HEK293 (cell line): ENCODE measurements at regions not wholly inside any gene's neighbourhood (a gene's known extent, or its start where the extent isn't known, plus 50 kb on each side); places are given as distances from the start of the nearest gene placed in this dataset.

ENCODE experiments used
- CTCF ChIA-PET: fragments of 350-600 bp; formaldehyde crosslinking; extraction: SDS; loops from one replicate; lab custom pipeline; 2021; ENCODE audit warnings: antibody characterized with exemption; lab: Yijun Ruan, JAX
- POLR2A ChIA-PET: fragments of 300-600 bp; formaldehyde crosslinking; extraction: SDS; loops from one replicate; lab custom pipeline; 2020; ENCODE audit warnings: antibody characterized with exemption, inconsistent platforms; lab: Yijun Ruan, JAX
- H3K27ac ChIP-seq: fragments of 200-500 bp; sonication (Bioruptor generic); 2 replicates; pipeline ENCODE4 v1.5.1; 2014; ENCODE audit warnings: low read depth, low read length, control low read depth, inconsistent platforms; ENCODE audit errors: extremely low read depth
- H3K36me3 ChIP-seq, 2 experiments: fragments of 200-500 bp in 1 of 2; sonication (Bioruptor generic) in 1 of 2; 1 replicate in 1 of 2; 2 replicates in 1 of 2; pipeline ENCODE4 v1.5.1; 2014 to 2017; ENCODE audit warnings: inconsistent platforms in 2 of 2, low read length in 2 of 2; ENCODE audit not compliant: control insufficient read depth in 2 of 2, insufficient read depth in 1 of 2
- H3K4me1 ChIP-seq: fragments of 200-500 bp; sonication (Bioruptor generic); 2 replicates; pipeline ENCODE4 v1.5.1; 2014; ENCODE audit warnings: mild to moderate bottlenecking, low read length, inconsistent platforms; ENCODE audit not compliant: control insufficient read depth, insufficient read depth
- H3K4me3 ChIP-seq: 2 replicates; pipeline ENCODE4 v1.5.1; 2011; ENCODE audit warnings: low read depth, mild to moderate bottlenecking, control low read depth, low read length, moderate library complexity
- H3K9me3 ChIP-seq: fragments of 200-500 bp; sonication (Bioruptor generic); 2 replicates; pipeline ENCODE4 v1.5.1; 2014; ENCODE audit warnings: low read depth, low read length, inconsistent platforms; ENCODE audit not compliant: control insufficient read depth, insufficient read depth
- BCL6B ChIP-seq: fragments of 450-650 bp; formaldehyde crosslinking; IDR thresholded peaks from 2 replicates; pipeline ENCODE4 v1.5.1; 2017; ENCODE audit warnings: missing biosample characterization, missing genetic modification characterization
- ELK4 ChIP-seq: IDR thresholded peaks from 2 replicates; pipeline ENCODE4 v1.6.1; 2011; ENCODE audit warnings: mild to moderate bottlenecking, low read depth, low read length, borderline replicate concordance
- FEZF1 ChIP-seq: fragments of 450-650 bp; formaldehyde crosslinking; IDR thresholded peaks from 2 replicates; pipeline ENCODE4 v1.5.1; 2016; ENCODE audit warnings: missing biosample characterization, missing genetic modification characterization
- MEIS1 ChIP-seq: sonication (generic); formaldehyde crosslinking; IDR thresholded peaks from 2 replicates; pipeline ENCODE4 v1.8.1; 2022; ENCODE audit warnings: missing genetic modification reagents, mild to moderate bottlenecking, borderline replicate concordance
- PRDM1 ChIP-seq: fragments of 450-650 bp; formaldehyde crosslinking; IDR thresholded peaks from 2 replicates; pipeline ENCODE4; 2016; ENCODE audit warnings: missing biosample characterization, missing genetic modification characterization
- RBAK ChIP-seq: fragments of 450-650 bp; formaldehyde crosslinking; IDR thresholded peaks from 2 replicates; pipeline ENCODE4 v1.5.1; 2016; ENCODE audit warnings: missing biosample characterization, missing genetic modification characterization
- SCRT1 ChIP-seq: fragments of 450-650 bp; formaldehyde crosslinking; IDR thresholded peaks from 2 replicates; pipeline ENCODE4 v1.5.1; 2016; ENCODE audit warnings: missing biosample characterization, missing genetic modification characterization, borderline replicate concordance
- ZNF2 ChIP-seq: fragments of 450-650 bp; formaldehyde crosslinking; IDR thresholded peaks from 2 replicates; pipeline ENCODE4 v1.5.1; 2016; ENCODE audit warnings: missing biosample characterization, missing genetic modification characterization
- ZNF221 ChIP-seq: fragments of 450-650 bp; formaldehyde crosslinking; IDR thresholded peaks from 2 replicates; pipeline ENCODE4 v1.5.1; 2017; ENCODE audit warnings: missing biosample characterization, missing genetic modification characterization, borderline replicate concordance
- ZNF223 ChIP-seq: fragments of 450-650 bp; formaldehyde crosslinking; IDR thresholded peaks from 2 replicates; pipeline ENCODE4 v1.5.1; 2016; ENCODE audit warnings: missing biosample characterization, missing genetic modification characterization
- ZNF324 ChIP-seq: fragments of 450-650 bp; formaldehyde crosslinking; IDR thresholded peaks from 2 replicates; pipeline ENCODE4 v1.5.1; 2016; ENCODE audit warnings: missing biosample characterization, missing genetic modification characterization
- ZNF416 ChIP-seq: fragments of 450-650 bp; formaldehyde crosslinking; IDR thresholded peaks from 2 replicates; pipeline ENCODE4 v1.5.1; 2016; ENCODE audit warnings: missing biosample characterization, missing genetic modification characterization
- ZNF488 ChIP-seq: fragments of 450-650 bp; formaldehyde crosslinking; IDR thresholded peaks from 2 replicates; pipeline ENCODE4 v1.5.1; 2016; ENCODE audit warnings: missing biosample characterization, missing genetic modification characterization
- ZNF560 ChIP-seq: fragments of 450-650 bp; formaldehyde crosslinking; IDR thresholded peaks from 2 replicates; pipeline ENCODE4 v1.5.1; 2017; ENCODE audit warnings: missing biosample characterization, missing genetic modification characterization, borderline replicate concordance
- ZNF571 ChIP-seq: fragments of 450-650 bp; formaldehyde crosslinking; IDR thresholded peaks from 2 replicates; pipeline ENCODE4 v1.5.0; 2017; ENCODE audit warnings: missing biosample characterization, missing genetic modification characterization
- ZNF610 ChIP-seq: fragments of 450-650 bp; formaldehyde crosslinking; IDR thresholded peaks from 2 replicates; pipeline ENCODE4 v1.5.1; 2016; ENCODE audit warnings: missing biosample characterization, missing genetic modification characterization, borderline replicate concordance
- ZNF701 ChIP-seq: fragments of 450-650 bp; formaldehyde crosslinking; IDR thresholded peaks from 2 replicates; pipeline ENCODE4 v1.5.1; 2016; ENCODE audit warnings: missing biosample characterization, missing genetic modification characterization
- ZNF837 ChIP-seq: fragments of 450-650 bp; formaldehyde crosslinking; IDR thresholded peaks from 2 replicates; pipeline ENCODE4 v1.5.1; 2016; ENCODE audit warnings: missing biosample characterization, missing genetic modification characterization
- ZNF843 ChIP-seq: fragments of 450-650 bp; formaldehyde crosslinking; IDR thresholded peaks from 2 replicates; pipeline ENCODE4 v1.5.1; 2016; ENCODE audit warnings: missing biosample characterization, missing genetic modification characterization

GRCh38 chr1:70717656-70718055, 306.6 kb downstream of the CTH start:
- Histone ChIP-seq H3K9me3 (no peaks in the 10 kb centered on the region), H3K4me3 (no peak overlapping the region), H3K27ac (no peak overlapping the region), H3K36me3 (no peaks in the 10 kb centered on the region), H3K4me1 (no peaks in the 10 kb centered on the region)
- CTCF ChIA-PET = no interaction called here
- POLR2A ChIA-PET = no interaction called here
- TF ChIP-seq ZNF701 (tag by site-specific recombination) (no peak), ZNF221 (no peak), MEIS1 (CRISPR knock-in tag) (no peak), ZNF837 (tag by site-specific recombination) (no peak), SCRT1 (tag by site-specific recombination) (no peak), ZNF416 (tag by site-specific recombination) (no peak), ZNF560 (tag by site-specific recombination) (no peak), RBAK (no peak), ELK4 (no peak)

GRCh38 chr1:70718086-70718630, 307.1 kb downstream of the CTH start:
- H3K36me3 ChIP-seq = no peaks in the 10 kb centered on the region
- CTCF ChIA-PET = interaction anchor here (0.5 to 0.6 kb wide), 2 partner anchors 192 to 1829 kb away, joined by 3 read pairs; no protein-coding TSS in a partner anchor
- no peaks in the 10 kb centered on the region for H3K4me1 ChIP-seq
- no peaks in the 10 kb centered on the region for H3K9me3 ChIP-seq
- POLR2A ChIA-PET = no interaction called here
- H3K27ac ChIP-seq = no peak overlapping the region
- no peak for TF ChIP-seq ZNF843 (tag by site-specific recombination)
- H3K4me3 ChIP-seq = no peak overlapping the region

- Histone ChIP-seq H3K4me3 (no peak overlapping the region), H3K36me3 (no peaks in the 10 kb centered on the region), H3K4me1 (no peaks in the 10 kb centered on the region), H3K9me3 (no peaks in the 10 kb centered on the region)
- ChIA-PET CTCF (interaction anchor here (0.6 kb wide), 1 partner anchor 1160 kb away, joined by 3 read pairs; no protein-coding TSS in a partner anchor), POLR2A (no interaction called here)
- TF ChIP-seq ZNF2 (tag by site-specific recombination) (no peak), ZNF488 (no peak), ZNF610 (tag by site-specific recombination) (no peak), ZNF571 (tag by site-specific recombination) (no peak), ZNF223 (tag by site-specific recombination) (no peak), FEZF1 (tag by site-specific recombination) (no peak), PRDM1 (tag by site-specific recombination) (no peak), ZNF324 (tag by site-specific recombination) (no peak), BCL6B (tag by site-specific recombination) (no peak)
- TF ChIP-seq, all 188 proteins: peak for 0
- no peak overlapping the region for H3K27ac ChIP-seq
Observed at GRCh38 chr1:70719154-70719553, 308.1 kb downstream of the CTH start.
